CD1c-positive myeloid dendritic cell (primary cell): ENCODE measurements at regions not wholly inside any gene's neighbourhood (a gene's known extent, or its start where the extent isn't known, plus 50 kb on each side); places are given as distances from the start of the nearest gene placed in this dataset.

Experiments
- DNase-seq: peaks from one replicate; pipeline ENCODE4 v3.0.0-alpha.2; 2016; ENCODE audit errors: extremely low spot score

DNA sequence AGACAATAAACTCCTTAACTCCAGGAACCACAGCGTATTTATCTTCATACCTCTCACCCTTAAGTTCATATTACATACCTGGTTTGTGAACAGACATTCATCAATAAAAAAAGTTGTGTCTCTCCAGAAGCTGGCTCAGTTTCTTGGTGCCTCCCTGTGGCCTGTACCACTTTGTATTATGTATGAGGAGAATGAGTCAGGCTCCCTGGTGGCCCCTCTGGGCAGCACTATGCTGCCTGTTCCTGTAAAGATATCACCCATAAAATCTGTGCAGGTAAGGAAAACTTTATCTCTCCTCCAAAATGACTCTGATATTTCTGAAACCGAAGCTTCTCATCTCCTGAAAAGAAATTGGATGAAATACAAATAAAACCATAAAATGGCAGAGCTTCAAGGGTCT, 198.4 kb upstream of the NT5C1B start:
- DNase-seq = no peak

DNA sequence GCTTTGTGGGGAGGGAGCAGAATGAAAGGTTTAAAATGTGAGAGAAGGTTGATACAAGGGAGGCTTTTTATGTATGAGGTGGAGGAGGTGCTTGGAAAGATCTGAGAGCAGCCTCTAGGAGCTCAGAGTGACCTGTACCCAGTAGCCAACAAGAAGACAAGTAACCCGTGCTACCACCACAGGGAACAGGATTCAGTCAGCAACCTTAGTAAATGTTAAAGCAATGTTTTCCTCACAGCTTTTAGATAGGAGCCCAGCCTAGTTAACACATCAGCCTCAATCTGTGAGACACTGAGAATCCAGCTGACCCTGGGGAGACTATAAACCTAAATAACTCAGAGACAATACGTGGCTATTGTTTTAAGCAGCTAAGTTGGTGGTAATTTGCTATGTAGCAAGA, 194.9 kb upstream of the NT5C1B start:
- DNase-seq = no peak

DNA sequence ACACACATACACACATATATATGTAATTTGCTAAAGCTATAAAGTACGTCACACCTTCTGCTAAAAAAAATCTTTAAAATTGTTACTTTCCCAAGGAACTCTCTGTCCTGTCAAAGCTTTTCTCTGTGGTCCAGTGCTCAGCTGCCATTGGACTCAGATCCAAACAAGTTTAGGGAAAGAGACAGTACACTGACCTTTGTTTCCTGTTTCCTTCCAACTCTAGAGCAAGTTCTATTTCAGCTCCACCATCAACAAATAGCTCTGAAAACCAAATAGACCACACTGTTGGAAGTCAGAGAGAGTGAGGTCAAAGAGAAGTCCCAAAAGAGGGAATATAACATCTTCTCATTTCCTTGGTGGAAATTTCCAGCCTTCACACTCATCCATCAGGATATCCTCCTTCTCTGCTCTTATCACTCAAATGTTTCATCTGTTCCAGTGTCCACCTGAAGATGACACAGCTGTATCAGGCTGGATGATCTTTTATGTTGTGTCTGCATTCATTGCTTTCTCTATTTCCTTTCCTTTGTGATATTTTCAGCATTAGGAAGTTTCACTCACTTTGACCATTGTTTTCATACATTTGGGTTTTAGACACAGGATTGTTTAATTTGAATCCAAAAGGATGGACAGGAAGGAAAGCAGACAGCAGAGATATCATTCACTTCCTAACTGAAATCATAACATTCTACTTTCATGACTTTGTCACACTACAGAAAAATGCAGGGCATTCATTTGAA, 192.3 kb upstream of the NT5C1B start:
- no peak for DNase-seq

DNA sequence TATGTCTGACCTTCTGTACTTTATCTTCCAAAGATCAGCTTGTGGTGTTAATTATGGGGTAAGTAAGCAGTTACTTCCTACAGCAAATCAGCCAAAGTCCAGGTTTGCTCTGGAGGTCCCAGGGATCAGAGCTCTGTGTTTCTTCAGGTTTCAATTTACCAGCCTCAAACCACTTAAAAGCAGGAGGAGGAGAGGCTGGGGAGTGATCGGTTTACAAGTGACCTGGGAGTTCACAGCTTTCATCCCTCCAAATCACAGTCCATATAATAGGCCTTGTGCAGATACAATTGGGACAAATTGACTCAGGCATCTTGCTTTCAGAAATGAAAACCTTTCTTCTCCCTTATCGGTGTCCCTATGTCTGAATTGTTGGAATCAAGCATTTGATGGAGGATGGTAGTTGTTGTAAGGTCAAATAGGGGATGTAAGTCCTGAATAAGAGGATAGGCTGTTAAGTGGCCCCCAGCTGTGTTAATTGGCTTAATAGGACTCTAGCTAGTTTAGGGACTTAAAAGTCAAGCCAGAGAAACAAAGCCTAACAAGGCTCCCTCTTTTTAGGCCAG, 188.0 kb upstream of the NT5C1B start:
- no peak for DNase-seq

DNA sequence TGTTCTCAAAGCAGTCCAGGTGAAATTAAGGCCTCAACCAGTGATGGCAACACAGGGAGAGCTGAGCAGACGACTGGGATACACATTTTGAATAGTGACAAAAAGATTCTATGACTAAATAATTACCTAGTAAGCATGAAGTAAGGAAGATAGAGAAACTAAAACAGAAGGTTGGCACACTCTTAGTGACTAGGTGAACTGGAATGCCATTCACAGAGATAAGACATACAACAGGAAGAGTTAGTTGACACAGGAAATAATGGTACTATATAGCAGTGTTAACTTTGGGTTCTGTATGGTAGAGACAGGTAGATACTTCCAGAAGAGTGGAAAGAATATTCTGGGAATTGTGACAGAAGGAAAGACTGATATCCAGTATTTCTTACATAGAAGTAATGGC, 181.8 kb upstream of the NT5C1B start:
- no peak for DNase-seq

DNA sequence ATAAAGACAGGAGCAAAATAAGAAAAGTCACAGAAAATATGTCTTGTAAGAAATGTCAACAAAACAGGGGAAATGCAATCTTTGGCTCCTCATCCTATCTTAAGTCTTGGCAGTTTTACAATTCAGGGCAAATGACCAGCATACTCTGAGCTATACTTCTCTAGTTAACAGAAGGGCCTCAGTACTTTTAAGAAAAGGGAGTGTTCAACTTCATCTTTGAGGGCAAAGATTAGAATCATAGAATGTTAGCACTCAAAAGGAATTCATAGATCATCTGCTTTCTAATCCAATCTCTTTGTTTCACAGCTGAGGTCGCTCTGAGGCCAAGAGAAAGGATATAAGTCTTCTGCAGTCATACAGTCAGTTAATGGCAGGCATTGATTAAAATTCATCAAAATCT, 174.0 kb upstream of the NT5C1B start:
- DNase-seq = no peak

DNA sequence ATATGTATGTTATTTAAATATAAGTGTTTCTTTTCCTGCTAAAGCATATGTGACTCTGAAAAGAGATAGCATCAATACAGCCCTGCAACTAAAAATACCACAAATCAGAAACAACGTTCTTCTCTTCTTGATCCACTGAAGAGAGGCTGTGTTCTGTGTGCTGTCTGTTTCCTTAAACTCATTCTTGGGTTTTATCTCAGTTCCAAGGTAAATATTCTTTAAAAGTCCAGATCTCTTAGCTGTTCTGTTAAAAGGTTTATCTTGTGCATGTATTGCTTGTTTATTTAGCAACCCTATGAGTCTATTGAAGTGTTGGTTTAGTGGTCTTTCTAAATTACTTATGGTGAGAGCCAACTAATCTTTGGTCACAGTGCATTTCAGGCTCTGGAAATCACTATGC, 173.3 kb upstream of the NT5C1B start:
- DNase-seq = no peak

DNA sequence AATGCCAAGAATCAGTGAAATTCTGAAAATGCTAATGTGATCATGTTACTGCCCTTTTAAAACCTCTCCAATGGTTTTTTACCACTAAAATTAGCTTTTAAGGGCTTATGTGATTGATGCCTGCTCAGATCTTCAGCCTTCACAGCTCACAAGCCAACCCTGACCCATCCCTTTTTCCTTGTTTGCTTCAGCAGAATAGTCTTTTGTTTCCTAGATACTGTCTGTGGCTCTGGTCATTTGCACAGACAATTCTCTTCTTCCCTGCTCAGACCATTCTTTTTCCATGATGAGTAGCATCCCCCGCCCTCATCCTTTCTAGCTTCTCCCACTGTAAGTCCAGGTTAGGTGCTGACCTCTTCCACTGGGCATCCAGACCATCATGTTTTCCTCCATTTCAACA, 164.9 kb upstream of the NT5C1B start:
- DNase-seq = no peak

DNA sequence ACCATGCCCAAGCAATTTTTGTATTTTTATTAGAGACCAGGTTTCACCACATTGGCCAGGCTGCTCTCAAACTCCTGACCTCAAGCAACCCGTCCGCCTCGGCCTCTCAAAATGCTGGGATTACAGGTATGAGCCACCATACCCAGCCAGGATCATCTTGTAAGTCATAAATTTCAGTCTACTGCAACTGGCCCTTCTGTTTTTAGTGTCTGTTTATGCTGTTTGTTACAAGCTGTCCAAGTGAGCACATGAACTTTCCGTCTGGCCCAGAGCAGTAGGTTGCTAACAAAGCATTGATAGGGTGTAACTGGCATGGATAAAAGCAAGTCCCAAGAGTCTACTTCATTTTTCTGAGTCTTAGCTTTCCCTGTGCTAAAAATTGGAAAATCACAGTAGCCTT, 164.4 kb upstream of the NT5C1B start:
- DNase-seq = no peak

DNA sequence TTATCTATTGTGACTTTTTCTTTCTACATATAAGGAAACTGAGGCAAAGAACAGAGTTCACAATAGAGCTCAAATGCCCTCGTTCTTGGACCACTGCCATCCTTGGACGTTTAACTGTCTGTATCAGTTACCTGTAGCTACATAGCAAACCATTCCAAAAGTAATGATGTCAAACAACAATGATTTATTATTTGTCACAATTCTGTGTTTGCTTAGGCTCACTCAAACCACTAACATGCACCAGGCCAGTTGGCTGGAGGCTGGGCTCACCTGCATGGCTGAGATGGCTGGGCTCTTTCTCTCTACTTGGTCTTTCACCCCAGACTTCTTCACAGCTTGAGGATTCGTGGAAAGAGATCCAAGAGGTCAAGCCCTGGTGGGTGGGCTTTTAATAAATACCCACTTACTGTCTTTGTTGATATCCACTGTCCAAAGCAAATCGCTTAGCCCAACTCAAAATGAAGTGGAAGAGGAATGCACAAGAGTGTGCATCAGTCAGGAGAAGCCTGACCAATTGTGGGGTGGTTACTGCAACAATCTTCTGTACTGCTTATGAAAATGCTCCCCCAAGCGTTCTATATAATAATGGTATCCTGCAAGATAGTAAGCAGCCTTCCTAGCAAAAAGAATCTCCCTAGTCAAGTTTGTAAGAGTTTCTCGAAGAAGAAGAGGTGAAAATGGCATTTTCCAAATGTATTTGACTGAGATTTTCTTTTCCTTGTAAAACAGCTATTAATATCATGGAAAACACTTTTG, 163.5 kb upstream of the NT5C1B start:
- no peak for DNase-seq

DNA sequence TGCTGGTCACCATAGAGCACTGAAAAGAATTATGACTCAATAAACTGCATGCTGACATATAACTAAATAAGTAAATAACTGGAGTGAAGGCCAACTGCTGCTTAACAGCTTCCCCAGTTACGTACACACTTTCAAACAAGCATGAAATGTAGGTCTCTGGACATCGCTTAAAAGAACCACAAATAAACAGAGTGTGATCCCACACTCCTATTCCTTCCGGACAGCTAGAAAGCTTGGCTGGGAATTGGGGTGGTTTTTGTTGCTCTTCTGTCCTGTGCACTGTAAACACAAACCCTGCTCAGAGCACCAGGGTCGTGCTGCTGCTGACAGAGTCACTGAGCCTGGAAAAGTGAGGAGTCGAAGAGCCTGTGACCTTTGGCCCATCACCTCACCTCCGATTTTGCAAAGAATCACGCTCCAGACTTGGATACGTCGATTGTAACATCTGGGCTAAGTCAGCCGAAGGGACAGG, 162.7 kb upstream of the NT5C1B start:
- DNase-seq = no peak

DNA sequence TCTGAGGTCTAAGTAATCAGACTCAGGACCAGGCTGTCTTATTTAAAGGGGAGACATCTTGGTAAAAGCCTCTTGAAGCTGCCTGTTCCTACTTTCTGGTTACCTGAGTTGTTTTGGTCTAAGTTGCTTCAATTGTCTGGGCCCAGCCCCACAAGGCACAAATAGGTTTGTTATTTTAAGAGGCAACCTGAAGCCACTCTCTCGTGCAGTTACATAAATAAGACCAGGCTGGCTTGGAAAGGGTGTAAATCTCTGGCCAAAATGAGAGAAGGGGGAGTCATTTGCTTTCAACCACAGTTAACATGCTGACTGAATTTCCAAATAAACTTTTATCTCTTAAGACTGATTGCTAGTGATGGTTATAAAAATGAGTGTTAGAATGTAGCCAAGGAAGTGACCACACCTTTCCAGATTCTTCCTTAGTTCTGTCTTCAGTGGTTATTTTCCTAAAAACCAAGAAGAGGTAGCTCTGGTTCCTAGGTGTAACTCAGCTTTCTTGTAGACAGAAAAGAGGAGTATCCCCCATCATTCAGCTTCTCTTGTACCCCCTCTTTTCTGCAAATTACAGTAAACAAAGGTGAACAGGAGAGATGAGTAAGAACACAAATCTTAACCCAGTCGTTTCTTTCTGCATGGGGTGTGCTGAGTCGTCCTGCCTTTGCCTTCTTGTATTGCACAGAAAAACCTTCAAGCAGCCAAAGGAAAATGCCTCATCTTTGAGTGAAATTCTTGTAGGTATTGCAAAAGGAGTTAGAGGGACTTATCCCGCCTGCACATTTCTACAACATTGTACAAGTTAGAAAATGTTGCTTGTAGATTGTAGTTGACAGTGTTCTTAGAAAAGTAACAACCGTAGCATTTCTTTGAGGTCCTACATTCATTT, 161.5 kb upstream of the NT5C1B start:
- DNase-seq = no peak

DNA sequence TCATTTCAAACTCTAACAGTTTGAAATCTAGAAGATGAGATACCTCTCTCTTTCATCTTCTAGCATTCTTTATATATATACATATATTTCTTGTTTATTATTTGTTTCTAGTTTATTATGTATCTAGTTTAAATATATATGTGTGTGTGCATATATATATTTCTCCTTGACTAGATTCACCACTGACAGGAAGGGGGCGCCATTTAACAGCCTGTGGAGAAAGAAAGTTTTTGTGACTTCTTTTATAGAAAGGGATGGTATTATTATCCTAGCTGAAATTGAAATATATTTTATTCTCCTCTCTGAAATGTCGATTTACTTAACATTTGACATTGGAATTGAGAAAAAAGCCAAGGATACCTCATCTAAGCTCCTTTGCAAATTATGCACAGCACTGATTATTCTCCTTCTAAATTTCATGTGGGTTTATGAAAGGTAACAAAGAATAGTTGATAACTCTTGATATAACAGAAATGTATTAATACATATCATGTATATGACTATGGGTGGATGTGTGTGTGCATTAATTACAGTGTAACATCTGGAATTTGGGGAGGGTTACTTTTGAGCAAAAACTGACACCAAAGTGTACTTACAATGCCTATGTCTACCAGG, 160.7 kb upstream of the NT5C1B start:
- peak; percentile 24 for DNase-seq

DNA sequence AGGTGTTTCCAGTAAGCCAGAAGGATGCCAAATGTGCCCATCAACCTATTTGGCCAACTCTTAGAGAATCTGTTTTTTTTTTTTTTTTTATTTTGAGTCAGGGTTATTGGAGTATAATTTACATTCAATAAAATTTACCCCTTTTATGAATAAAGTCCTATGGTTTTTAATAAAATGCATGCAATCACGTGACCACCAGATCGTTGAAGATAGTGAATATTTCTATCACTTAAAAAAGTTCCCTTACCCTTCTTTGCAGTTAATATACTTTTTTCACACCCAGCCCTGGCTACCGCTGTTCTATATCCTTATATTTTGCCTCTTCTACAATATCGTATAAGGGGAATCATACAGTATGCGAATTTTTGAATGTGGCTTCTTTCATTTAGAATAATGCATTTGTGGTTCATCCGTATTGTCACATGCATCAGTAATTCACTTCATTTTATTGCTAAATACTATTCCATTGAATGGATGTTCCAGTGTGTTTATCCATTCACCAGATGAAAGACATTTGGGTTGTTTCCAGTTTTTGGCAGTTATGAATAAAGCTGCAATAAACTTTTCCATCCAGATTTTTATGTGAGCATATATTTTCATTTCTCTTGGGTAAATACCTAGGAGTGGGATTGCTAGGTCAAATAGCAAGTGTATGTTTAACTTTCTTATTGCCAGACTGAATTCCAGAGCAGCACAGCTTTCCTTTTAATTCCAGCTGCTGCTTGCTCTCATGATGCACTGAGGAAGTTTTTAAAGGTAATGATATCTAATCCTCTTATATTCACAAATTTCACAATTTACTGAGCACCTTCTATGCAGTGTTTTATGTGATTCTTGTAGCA, 156.3 kb upstream of the NT5C1B start:
- no peak for DNase-seq

DNA sequence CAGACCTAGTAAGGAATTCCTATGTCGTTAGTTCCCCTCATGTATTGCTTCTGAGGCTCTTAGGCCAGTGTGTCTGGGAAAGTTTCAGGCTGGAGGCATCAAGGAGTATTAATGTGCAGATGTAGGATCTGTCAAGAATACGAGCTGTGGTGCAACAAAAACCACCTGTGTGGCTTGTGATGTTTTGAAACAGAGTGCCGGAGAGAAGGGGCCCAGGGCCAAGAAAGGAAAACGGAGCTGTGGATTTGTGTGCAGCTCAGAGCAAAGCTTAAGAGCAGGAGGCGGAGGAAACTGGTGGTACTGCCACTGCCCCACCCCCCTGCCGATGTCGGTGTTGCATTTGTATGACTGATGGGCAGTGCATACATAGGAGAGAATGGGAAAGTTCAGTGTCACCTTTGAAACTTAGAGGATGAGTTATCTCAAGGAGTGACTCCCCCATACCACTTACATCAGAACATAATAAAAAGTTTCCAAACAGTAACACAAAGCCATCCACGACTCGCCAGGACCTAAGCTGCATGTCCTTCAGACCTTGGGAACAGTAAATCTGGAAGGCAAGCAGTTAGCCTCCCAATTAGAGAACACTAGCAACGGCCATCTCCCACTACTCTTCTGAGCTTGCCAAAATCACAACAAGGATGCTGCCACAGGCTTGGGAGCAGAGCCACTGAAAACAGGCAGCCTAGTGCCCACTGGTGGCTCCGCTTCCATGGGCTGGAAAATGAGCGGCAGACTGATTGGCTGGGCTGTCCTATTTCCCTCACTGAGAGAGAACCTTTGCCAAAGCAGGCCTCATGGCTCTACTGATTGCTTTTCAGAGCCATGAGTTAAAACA, 152.7 kb upstream of the NT5C1B start:
- DNase-seq = no peak

DNA sequence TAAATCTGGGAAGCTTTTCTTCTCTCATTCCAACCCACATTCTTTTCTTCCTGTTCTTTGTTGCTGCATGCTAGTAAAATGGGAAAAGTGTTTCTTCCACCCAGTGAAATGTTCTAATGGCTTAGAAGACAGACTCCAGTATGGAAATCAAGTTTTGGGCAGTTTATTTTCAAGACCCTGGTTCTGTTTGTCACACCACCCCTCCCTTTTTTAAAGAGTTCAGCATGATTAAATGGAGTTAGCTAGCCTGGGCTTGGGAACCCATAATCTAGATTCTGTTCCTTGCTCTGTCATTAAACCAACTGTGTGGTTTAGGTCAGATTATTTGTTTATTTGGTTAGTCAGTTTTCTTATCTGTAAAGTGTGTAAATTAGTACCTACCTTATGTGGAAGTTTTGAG, 151.8 kb upstream of the NT5C1B start:
- no peak for DNase-seq

DNA sequence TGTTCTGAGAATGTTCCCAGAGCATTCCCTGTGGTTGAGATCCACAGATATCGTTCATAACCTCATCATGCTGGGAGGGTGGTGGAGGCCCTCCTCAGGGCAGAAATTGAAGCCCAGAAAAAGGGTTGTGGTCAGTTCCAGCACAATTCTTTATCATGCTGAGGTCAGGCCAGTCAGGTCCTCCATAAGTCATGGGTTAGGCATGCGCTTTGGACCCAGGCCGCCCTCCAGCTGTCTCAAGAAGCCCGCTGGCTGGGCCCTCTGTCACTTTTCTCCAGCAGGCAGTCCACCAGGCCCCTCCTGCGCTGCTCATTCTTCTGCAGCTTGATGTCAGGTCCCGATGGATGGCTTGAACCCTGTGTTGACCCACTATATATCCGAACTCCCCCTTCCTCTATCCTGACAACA, 151.1 kb upstream of the NT5C1B start:
- no peak for DNase-seq

DNA sequence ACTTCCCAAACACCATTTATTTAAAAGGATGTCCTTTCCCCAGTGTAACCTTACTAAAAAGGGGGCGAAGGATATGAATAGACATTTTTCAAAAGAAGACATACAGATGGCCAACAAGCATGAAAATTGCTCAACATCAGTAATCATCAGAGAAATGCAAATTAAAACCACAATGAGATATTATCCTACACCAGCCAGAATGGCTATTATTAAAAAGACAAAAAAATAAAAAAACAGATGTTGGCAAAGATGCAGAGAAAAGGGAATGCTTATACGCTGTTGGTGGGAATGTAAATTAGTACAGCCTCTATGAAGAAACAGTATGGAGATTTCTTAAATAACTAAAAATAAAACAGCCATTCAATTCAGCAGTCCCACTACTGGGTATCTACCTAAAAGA, 142.3 kb upstream of the NT5C1B start:
- no peak for DNase-seq

DNA sequence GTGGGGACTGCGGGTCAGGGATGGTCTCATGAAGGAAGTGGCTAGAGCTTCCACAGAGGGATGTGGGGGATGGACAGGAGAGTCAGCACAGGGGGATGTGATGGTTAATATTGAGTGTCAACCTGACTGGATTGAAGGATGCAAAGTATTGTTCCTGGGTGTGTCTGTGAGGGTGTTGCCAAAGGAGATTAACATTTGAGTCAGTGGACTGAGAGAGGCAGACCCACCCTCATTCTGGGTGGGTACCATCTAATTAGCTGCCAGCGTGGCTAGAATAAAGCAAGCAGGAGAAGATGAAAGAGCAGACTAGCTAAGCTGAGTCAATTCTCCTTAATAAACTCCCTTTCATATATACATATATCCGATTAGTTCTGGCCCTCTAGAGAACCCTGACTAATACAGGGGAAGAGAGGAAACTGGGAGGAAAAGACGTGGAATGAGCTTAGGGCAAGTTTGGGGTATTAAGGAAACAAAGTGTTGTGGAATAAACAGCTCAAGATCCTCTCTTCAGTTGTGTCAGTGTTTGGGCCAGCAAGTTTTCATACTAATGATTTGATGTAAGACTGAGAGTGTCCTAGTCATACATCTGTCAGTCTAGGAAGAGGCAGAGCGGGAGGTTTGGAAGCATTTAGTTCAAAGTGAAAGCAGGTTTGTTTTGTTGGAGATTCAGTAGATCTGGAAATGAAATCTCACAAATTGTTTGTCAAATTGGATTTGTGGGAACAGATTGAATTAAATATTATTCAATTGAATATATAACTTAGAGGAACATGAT, 135.2 kb upstream of the NT5C1B start:
- no peak for DNase-seq
